GM20000 (cell line): ENCODE measurements at regions not wholly inside any gene's neighbourhood (a gene's known extent, or its start where the extent isn't known, plus 50 kb on each side); places are given as distances from the start of the nearest gene placed in this dataset.

Source experiments
- DNase-seq: peaks from one replicate; pipeline ENCODE4 v3.0.0; 2012; ENCODE audit warnings: low spot score
- TF ChIP-seq, protein P1 (sequence below): IDR thresholded peaks from 2 replicates; pipeline ENCODE4 v1.5.1; 2012; ENCODE audit warnings: mild to moderate bottlenecking, control low read depth; ENCODE audit errors: extremely low read depth, missing control alignments

DNA sequence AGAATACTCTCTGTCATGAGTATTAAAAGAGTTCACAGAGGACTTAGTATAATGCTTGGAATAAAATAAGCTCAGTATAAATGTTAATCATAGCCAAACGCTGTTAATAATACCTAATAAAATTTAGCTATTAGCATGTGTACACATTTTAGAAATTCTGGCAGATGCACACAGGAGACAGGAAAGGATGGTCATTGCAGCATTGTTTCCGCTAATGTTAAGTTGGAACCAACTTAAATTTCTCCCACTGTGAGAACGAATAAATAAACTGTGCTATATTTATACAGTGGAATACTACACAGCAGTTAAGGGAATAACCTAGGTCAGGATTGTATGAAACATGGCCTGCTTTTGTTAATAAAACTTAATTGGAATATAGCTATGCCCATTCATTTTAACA lies 370.4 kb upstream of the TGFBR2 start:
- no peak for DNase-seq
- TF ChIP-seq, protein P1, sequence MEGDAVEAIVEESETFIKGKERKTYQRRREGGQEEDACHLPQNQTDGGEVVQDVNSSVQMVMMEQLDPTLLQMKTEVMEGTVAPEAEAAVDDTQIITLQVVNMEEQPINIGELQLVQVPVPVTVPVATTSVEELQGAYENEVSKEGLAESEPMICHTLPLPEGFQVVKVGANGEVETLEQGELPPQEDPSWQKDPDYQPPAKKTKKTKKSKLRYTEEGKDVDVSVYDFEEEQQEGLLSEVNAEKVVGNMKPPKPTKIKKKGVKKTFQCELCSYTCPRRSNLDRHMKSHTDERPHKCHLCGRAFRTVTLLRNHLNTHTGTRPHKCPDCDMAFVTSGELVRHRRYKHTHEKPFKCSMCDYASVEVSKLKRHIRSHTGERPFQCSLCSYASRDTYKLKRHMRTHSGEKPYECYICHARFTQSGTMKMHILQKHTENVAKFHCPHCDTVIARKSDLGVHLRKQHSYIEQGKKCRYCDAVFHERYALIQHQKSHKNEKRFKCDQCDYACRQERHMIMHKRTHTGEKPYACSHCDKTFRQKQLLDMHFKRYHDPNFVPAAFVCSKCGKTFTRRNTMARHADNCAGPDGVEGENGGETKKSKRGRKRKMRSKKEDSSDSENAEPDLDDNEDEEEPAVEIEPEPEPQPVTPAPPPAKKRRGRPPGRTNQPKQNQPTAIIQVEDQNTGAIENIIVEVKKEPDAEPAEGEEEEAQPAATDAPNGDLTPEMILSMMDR: no peak

DNA sequence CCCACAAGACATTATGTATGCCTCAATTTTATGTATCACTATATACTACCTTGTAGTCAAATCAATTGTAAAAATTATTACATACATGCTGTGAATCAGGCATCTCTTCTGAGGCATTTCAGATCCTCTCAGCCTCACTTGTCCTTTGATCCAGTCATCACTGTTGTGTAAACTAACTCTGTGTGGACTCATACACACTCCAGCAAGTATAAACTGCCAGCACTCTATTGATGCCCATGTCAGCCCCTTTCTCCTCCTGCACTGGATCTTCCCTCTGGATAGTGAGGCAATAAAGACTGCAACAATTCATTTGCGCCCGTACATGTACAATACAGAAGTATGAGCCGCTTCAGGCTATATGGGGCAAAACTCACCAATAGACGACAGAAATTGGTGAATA lies 364.7 kb upstream of the TGFBR2 start:
- no peak for DNase-seq
- TF ChIP-seq, protein P1: no peak

DNA sequence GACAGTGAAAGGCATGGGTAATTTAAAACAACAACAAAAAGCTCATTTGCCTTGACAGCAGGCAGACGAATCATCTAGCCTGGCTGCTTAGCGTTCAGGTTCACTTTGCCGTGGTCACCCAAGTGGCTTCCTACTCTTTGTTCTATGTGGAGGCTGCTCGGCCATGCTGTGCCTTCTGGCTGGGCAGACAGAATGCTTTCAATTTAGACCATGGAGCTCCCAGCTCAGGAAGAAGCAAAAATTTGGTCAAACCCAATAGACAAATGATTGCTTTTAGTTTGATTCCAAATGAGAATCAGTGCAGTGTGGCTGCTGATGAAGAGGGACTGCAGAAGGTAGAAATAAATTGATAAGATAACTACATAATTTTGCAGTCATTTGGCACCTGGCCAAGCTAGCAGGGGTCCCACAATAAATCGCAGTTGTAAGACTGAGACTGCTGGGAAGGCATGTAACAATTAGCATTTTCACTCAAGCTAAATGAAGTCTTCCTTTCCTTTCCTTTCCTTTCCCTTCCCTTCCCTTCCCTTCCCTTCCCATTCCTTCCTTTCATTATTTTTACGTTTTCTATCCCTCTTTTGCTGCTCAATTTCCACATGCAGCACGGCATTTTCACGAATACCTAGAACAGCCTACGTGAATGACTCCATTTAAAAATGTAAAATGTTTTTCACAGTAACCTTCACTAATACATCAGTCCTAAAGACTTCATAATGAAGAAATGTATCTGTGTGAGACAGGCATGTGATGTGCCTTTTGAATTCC lies 360.4 kb upstream of the TGFBR2 start:
- TF ChIP-seq, protein P1: no peak
- DNase-seq: no peak

DNA sequence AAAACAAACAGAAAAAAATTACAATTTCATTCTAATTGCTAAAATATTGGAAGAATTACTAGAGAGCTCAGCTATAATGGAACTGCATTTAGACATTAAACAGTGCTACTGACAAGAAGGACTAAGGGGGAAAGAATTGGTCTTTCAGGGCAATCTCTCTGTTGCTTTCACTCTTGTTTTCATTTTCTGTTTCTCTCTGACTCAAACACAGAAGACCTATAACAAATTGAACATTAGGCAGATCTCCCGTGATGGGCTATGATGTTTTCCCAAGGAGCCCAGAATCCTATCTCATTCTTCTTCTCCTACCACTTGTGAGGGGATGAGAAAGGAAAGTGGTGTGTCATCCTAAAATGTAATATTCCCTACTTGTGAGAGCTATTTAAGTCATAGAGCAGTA lies 358.0 kb upstream of the TGFBR2 start:
- DNase-seq: peak; percentile 9
- TF ChIP-seq, protein P1: no peak

DNA sequence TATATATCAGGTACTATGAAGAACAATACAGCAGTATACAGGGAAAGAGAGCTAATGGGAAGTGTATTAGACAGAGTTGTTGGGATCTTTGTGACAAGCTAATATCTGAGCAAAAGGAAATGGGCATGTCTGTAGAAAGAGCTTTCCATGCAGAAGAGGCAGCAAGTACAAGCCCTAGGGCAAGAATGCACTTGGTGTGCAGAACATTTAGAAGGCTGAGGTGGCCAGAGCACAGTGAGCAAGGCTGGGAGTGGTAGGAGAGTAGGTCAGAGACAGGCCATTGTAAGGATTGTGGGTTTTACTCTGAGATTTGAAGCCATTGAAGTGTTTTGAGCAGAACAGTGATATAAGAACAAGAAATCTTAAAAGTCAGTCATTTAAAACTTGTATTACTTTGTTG lies 353.9 kb upstream of the TGFBR2 start:
- TF ChIP-seq, protein P1: no peak

DNA sequence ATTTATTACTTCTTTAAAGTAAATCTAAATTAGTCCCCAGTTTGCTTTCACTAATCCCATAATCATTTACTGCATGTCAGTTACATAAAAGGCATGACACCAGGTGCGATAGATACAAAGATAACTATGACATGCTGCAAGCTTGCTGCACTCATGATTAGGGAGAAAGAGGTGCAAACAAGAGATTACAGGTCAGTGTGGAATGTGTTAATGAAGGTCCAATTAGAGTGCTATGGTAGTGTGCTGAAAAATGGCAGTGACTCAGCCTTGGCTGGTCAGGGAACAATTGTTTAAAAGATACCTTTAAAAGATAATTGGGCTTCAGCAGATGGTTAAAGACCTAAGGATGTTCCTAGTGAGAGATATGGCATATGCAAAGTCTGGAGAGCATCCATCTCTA lies 352.6 kb upstream of the TGFBR2 start:
- TF ChIP-seq, protein P1: no peak
- DNase-seq: no peak

More for the DNA sequence above, 353.9 kb upstream of the TGFBR2 start:
- DNase-seq: no peak

DNA sequence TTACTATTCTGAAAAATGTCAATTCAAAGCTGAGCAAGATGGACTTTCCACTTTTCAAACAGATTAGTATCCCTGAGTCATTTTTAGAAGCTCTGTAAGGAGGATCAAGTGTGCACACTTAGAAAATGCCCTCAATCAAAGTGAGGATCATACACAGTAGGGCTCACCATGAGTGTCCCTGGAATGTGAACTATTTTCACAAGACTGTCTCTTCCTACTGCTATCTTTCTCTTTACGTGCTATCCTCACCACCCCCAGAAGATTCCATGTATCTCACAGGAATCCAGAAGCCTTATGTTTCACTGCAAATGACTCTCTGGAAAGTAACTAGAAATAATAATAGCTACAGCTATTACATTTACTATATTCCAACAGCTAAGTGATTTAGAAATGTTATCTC lies 349.9 kb upstream of the TGFBR2 start:
- TF ChIP-seq, protein P1: no peak
- no peak for DNase-seq
